ENCODE measurements at regions not wholly inside any gene's neighbourhood (a gene's known extent, or its start where the extent isn't known, plus 50 kb on each side); places are given as distances from the start of the nearest gene placed in this dataset.
A peak's percentile ranks its signal among the peaks of the same experiment; 100 is the strongest.

DNA sequence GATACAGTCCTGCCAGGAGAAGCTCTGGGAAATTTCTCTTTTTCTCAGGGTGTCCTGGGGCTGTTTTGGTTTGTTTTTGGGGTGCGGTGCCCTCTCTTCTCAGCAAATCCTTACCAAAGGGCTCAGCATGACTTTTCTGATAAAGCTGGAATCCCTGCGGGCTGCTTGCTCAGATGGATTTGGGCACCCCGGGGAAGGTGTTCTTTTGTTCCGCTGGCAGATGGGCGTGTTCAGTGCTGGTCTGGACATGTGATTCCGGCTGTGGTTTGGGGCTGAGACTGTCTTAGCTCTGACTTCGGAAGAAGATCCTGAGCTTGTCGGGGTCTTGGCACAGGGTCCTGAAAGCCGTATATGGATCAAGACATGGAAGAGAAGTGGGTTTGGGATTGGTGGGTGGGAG lies 134.2 kb upstream of the SPRED2 start:
- POLR2A ChIA-PET: interaction anchor here (0.7 kb wide), 1 partner anchor 299 kb away, joined by 5 read pairs; no protein-coding TSS in a partner anchor
- H3K27ac ChIP-seq (ENCODE audit: extremely low read depth, low read depth, low read length): no peak overlapping the region
- no peaks in the 10 kb centered on the region for H3K9me3 ChIP-seq (ENCODE audit: control insufficient read depth, insufficient read depth, low read depth, low read length)
- H3K36me3 ChIP-seq (ENCODE audit: control insufficient read depth in 2 of 2, insufficient read depth in 1 of 2, low read length in 2 of 2): no peaks in the 10 kb centered on the region
- no peak overlapping the region for H3K4me3 ChIP-seq (ENCODE audit: low read depth, low read length)
- CTCF ChIA-PET: interaction anchor here (1.8 kb wide), 1 partner anchor 301 kb away, joined by 5 read pairs; no protein-coding TSS in a partner anchor
- TF ChIP-seq ELK4 (IDR thresholded peaks at IDR 0.05; ENCODE audit: borderline replicate concordance, low read depth, low read length): no peak
- TF ChIP-seq ZNF423 (tag by site-specific recombination; IDR thresholded peaks at IDR 0.05): 0 out of 2 replicates have a peak, but pooled peaks have one; percentile 25
- peak; percentile 76 for TF ChIP-seq ZBTB8A (tag by site-specific recombination; IDR thresholded peaks at IDR 0.05)
- TF ChIP-seq ZBTB17 (tag by site-specific recombination; IDR thresholded peaks at IDR 0.05): 0 out of 2 replicates have a peak, but pooled peaks have one; percentile 20
- peak; percentile 33; the same call in 1 of the 2 replicates for TF ChIP-seq ZNF600 (tag by site-specific recombination; IDR thresholded peaks at IDR 0.05)
- TF ChIP-seq ZIC2 (tag by site-specific recombination; IDR thresholded peaks at IDR 0.05): peak; percentile 90
- 0 out of 2 replicates have a peak, but pooled peaks have one; percentile 43 for TF ChIP-seq KLF9 (tag by site-specific recombination; IDR thresholded peaks at IDR 0.05; ENCODE audit: low read depth)
- TF ChIP-seq ZNF362 (tag by site-specific recombination; IDR thresholded peaks at IDR 0.05): no peak
- peak; percentile 20; the same call in 1 of the 2 replicates for TF ChIP-seq FEZF1 (tag by site-specific recombination; IDR thresholded peaks at IDR 0.05)
- no peaks in the 10 kb centered on the region for H3K4me1 ChIP-seq (ENCODE audit: control insufficient read depth, insufficient read depth, low read length)

DNA sequence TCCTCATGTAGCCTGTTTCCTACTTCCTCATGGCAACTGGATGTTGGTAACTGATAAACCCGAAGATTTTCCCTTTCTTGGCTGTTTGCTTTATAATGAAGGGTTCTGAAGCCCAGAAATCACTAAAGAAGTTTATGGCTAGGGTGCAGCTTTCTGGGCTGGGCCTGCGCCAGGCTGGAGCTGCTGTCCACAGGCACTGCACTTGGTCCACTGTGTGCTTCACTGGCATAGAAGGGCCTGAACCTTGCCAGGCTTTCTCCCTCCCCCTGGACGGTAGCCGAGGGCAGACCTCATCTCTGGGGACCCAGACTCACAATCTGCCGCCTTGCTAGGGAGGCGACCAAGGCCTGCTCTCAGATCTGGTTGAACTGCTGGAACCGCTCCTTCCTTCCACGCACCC lies 133.3 kb upstream of the SPRED2 start:
- H3K9me3 ChIP-seq (ENCODE audit: control insufficient read depth, insufficient read depth, low read depth, low read length): no peaks in the 10 kb centered on the region
- no peak overlapping the region for H3K27ac ChIP-seq (ENCODE audit: extremely low read depth, low read depth, low read length)
- ChIA-PET CTCF (interaction anchor here (0.7 to 1.8 kb wide), 2 partner anchors 300 to 307 kb away, joined by 4 to 5 read pairs; no protein-coding TSS in a partner anchor), POLR2A (no interaction called here)
- no peaks in the 10 kb centered on the region for H3K36me3 ChIP-seq (ENCODE audit: control insufficient read depth in 2 of 2, insufficient read depth in 1 of 2, low read length in 2 of 2)
- H3K4me3 ChIP-seq (ENCODE audit: low read depth, low read length): no peak overlapping the region
- no peaks in the 10 kb centered on the region for H3K4me1 ChIP-seq (ENCODE audit: control insufficient read depth, insufficient read depth, low read length)
- TF ChIP-seq ZNF544 (tag by site-specific recombination; IDR thresholded peaks at IDR 0.05) (no peak), ZNF529 (tag by site-specific recombination; IDR thresholded peaks at IDR 0.05; ENCODE audit: insufficient replicate concordance) (no peak), YY2 (tag by site-specific recombination; IDR thresholded peaks at IDR 0.05) (no peak), ZNF423 (tag by site-specific recombination; IDR thresholded peaks at IDR 0.05) (no peak), PRDM10 (tag by site-specific recombination; IDR thresholded peaks at IDR 0.05) (no peak), ZNF248 (tag by site-specific recombination; IDR thresholded peaks at IDR 0.05) (no peak), ZNF26 (tag by site-specific recombination; IDR thresholded peaks at IDR 0.05) (no peak)
